ENCODE measurements at regions not wholly inside any gene's neighbourhood (a gene's known extent, or its start where the extent isn't known, plus 50 kb on each side); places are given as distances from the start of the nearest gene placed in this dataset.

DNA sequence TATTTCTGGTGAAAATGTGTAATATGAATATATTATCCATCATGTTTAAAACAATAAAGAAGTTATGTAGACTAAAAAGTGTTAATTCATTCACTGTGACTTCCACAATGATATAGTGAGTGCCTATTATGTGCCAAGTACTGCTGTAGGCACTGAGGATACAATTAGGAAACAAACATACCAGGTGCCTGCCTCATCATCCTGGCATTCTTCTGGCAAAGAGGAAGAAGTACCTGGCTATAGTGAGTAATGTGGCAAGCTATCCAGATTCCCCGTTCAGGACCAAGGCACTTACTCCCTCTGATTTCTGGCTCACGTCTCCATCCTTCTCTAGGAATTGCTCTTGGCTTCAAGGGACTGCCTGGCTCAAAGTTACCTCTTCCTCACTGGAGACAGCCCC, 77.5 kb upstream of the CLMP start:
- TF ChIP-seq, protein P1, sequence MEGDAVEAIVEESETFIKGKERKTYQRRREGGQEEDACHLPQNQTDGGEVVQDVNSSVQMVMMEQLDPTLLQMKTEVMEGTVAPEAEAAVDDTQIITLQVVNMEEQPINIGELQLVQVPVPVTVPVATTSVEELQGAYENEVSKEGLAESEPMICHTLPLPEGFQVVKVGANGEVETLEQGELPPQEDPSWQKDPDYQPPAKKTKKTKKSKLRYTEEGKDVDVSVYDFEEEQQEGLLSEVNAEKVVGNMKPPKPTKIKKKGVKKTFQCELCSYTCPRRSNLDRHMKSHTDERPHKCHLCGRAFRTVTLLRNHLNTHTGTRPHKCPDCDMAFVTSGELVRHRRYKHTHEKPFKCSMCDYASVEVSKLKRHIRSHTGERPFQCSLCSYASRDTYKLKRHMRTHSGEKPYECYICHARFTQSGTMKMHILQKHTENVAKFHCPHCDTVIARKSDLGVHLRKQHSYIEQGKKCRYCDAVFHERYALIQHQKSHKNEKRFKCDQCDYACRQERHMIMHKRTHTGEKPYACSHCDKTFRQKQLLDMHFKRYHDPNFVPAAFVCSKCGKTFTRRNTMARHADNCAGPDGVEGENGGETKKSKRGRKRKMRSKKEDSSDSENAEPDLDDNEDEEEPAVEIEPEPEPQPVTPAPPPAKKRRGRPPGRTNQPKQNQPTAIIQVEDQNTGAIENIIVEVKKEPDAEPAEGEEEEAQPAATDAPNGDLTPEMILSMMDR (IDR thresholded peaks at IDR 0.05): no peak
- no peak for TF ChIP-seq POLR2A (IDR thresholded peaks at IDR 0.05)

Data from thyroid gland (tissue), 4 donors.